ENCODE measurements at regions not wholly inside any gene's neighbourhood (a gene's known extent, or its start where the extent isn't known, plus 50 kb on each side); places are given as distances from the start of the nearest gene placed in this dataset.

- Histone ChIP-seq H3K4me3 (ENCODE audit: low read length) (no peak overlapping the region), H4K20me1 (ENCODE audit: insufficient read depth, low read length) (no peaks in the 10 kb centered on the region), H3K79me2 (ENCODE audit: low read length) (no peaks in the 10 kb centered on the region), H3K9me3 (replicated peaks; ENCODE audit: insufficient read depth, low read length) (no peaks in the 10 kb centered on the region), H2AFZ (ENCODE audit: low read length) (no peak overlapping the region), H3F3A (ENCODE audit: insufficient read depth, low read length) (no peaks in the 10 kb centered on the region), H3K27me3 (replicated peaks; ENCODE audit: insufficient read depth, low read length) (no peaks in the 10 kb centered on the region), H3K4me2 (ENCODE audit: low read depth, low read length) (no peak overlapping the region), H3K36me3 (replicated peaks; ENCODE audit: insufficient read depth, low read length) (no peaks in the 10 kb centered on the region), H3K4me1 (ENCODE audit: low read length) (no peaks in the 10 kb centered on the region), H3K27ac (ENCODE audit: low read length) (no peak overlapping the region), H3K9ac (ENCODE audit: low read length) (no peak overlapping the region), H3K9me2 (replicated peaks; ENCODE audit: insufficient read depth, low read length) (no peaks in the 10 kb centered on the region)
- DNase-seq, result no peak
- TF ChIP-seq EZH2phosphoT487 (IDR thresholded peaks at IDR 0.05; ENCODE audit: low read length) (no peak), CTCF (IDR thresholded peaks at IDR 0.05; ENCODE audit: low read length) (no peak), EZH2 (optimal IDR thresholded peaks at IDR 0.05; ENCODE audit: low read depth, low read length) (no peak)
Observed at GRCh38 chr10:63703740-63704345, 182.6 kb downstream of the REEP3 start.

GRCh38 chr10:63707254-63707910 is 186.2 kb downstream of the REEP3 start:
- no peaks in the 10 kb centered on the region for H3K4me1 ChIP-seq (ENCODE audit: low read length)
- no peaks in the 10 kb centered on the region for H4K20me1 ChIP-seq (ENCODE audit: insufficient read depth, low read length)
- H3K36me3 ChIP-seq (replicated peaks; ENCODE audit: insufficient read depth, low read length), result no peaks in the 10 kb centered on the region
- no peak overlapping the region for H3K4me2 ChIP-seq (ENCODE audit: low read depth, low read length)
- no peaks in the 10 kb centered on the region for H3K9me3 ChIP-seq (replicated peaks; ENCODE audit: insufficient read depth, low read length)
- no peaks in the 10 kb centered on the region for H3K27me3 ChIP-seq (replicated peaks; ENCODE audit: insufficient read depth, low read length)
- no peaks in the 10 kb centered on the region for H3K79me2 ChIP-seq (ENCODE audit: low read length)
- H2AFZ ChIP-seq (ENCODE audit: low read length), result no peak overlapping the region
- no peaks in the 10 kb centered on the region for H3F3A ChIP-seq (ENCODE audit: insufficient read depth, low read length)
- H3K4me3 ChIP-seq (ENCODE audit: low read length), result no peak overlapping the region
- H3K27ac ChIP-seq (ENCODE audit: low read length), result no peak overlapping the region
- H3K9ac ChIP-seq (ENCODE audit: low read length), result no peak overlapping the region
- no peaks in the 10 kb centered on the region for H3K9me2 ChIP-seq (replicated peaks; ENCODE audit: insufficient read depth, low read length)
- DNase-seq, result no peak
- no peak for TF ChIP-seq EZH2 (optimal IDR thresholded peaks at IDR 0.05; ENCODE audit: low read depth, low read length)
- TF ChIP-seq EZH2phosphoT487 (IDR thresholded peaks at IDR 0.05; ENCODE audit: low read length), result no peak
- TF ChIP-seq CTCF (IDR thresholded peaks at IDR 0.05; ENCODE audit: low read length), result no peak

- Histone ChIP-seq H3K9me3 (replicated peaks; ENCODE audit: insufficient read depth, low read length) (no peaks in the 10 kb centered on the region), H3K27me3 (replicated peaks; ENCODE audit: insufficient read depth, low read length) (no peaks in the 10 kb centered on the region), H3K79me2 (ENCODE audit: low read length) (no peaks in the 10 kb centered on the region), H3K36me3 (replicated peaks; ENCODE audit: insufficient read depth, low read length) (no peaks in the 10 kb centered on the region), H3F3A (ENCODE audit: insufficient read depth, low read length) (no peaks in the 10 kb centered on the region), H4K20me1 (ENCODE audit: insufficient read depth, low read length) (no peaks in the 10 kb centered on the region), H2AFZ (ENCODE audit: low read length) (no peak overlapping the region), H3K4me3 (ENCODE audit: low read length) (no peak overlapping the region), H3K27ac (ENCODE audit: low read length) (no peak overlapping the region), H3K9ac (ENCODE audit: low read length) (no peak overlapping the region), H3K9me2 (replicated peaks; ENCODE audit: insufficient read depth, low read length) (no peaks in the 10 kb centered on the region), H3K4me2 (ENCODE audit: low read depth, low read length) (no peak overlapping the region), H3K4me1 (ENCODE audit: low read length) (no peaks in the 10 kb centered on the region)
- no peak for DNase-seq
- TF ChIP-seq CTCF (IDR thresholded peaks at IDR 0.05; ENCODE audit: low read length), result no peak
- no peak for TF ChIP-seq EZH2phosphoT487 (IDR thresholded peaks at IDR 0.05; ENCODE audit: low read length)
Observed at GRCh38 chr10:63708421-63708820, 187.2 kb downstream of the REEP3 start.

Data from MM.1S (cell line).